ENCODE measurements at regions not wholly inside any gene's neighbourhood (a gene's known extent, or its start where the extent isn't known, plus 50 kb on each side); places are given as distances from the start of the nearest gene placed in this dataset.

- TF ChIP-seq ZBTB33 (IDR thresholded peaks at IDR 0.05) (no peak), NR2F2 (IDR thresholded peaks at IDR 0.05) (no peak), HNF4G (IDR thresholded peaks at IDR 0.05) (no peak), SP1 (IDR thresholded peaks at IDR 0.05) (no peak), RXRA (IDR thresholded peaks at IDR 0.05) (no peak), ATF3 (IDR thresholded peaks at IDR 0.05) (no peak), FOXA2 (IDR thresholded peaks at IDR 0.05) (no peak), JUND (IDR thresholded peaks at IDR 0.05) (no peak)
These were observed 623.7 kb downstream of the CDH8 start (continued) for GRCh38 chr16:61412562-61412961.

GRCh38 chr16:61409604-61410003 is 626.6 kb downstream of the CDH8 start:
- Histone ChIP-seq H3K9me3 (ENCODE audit: control insufficient read depth in 4 of 4, low read length in 3 of 4) (no peaks in the 10 kb centered on the region), H3K9ac (ENCODE audit: low read depth in 1 of 2, low read length in 2 of 2) (no peak overlapping the region), H3K4me3 (ENCODE audit: low read depth in 1 of 3, low read length in 3 of 3) (no peak overlapping the region), H3K27me3 (ENCODE audit: control insufficient read depth in 4 of 4, insufficient read depth in 4 of 4, low read length in 3 of 4) (no peaks in the 10 kb centered on the region), H3K27ac (ENCODE audit: low read depth in 1 of 2, low read length in 2 of 2) (no peak overlapping the region), H3K4me1 (ENCODE audit: control insufficient read depth in 4 of 4, insufficient read depth in 4 of 4, low read length in 3 of 4) (no peaks in the 10 kb centered on the region), H3K36me3 (ENCODE audit: control insufficient read depth in 4 of 4, insufficient read depth in 3 of 4, low read depth in 1 of 4, low read length in 3 of 4) (no peaks in the 10 kb centered on the region)
- TF ChIP-seq MAX (IDR thresholded peaks at IDR 0.05), result no peak
- TF ChIP-seq YY1 (IDR thresholded peaks at IDR 0.05), result no peak
- no peak for TF ChIP-seq ZBTB33 (IDR thresholded peaks at IDR 0.05)
- no peak for TF ChIP-seq FOXA2 (IDR thresholded peaks at IDR 0.05)
- TF ChIP-seq HNF4A (conservative IDR thresholded peaks at IDR 0.05), result no peak
- TF ChIP-seq HNF4G (IDR thresholded peaks at IDR 0.05), result no peak
- no peak for TF ChIP-seq GABPA (IDR thresholded peaks at IDR 0.05 in 1 of 2, conservative IDR thresholded peaks at IDR 0.05 in 1 of 2)
- no peak for TF ChIP-seq CTCF (IDR thresholded peaks at IDR 0.05; ENCODE audit: low read depth, low read length, missing input control)
- no peak for TF ChIP-seq RAD21 (IDR thresholded peaks at IDR 0.05)
- TF ChIP-seq SP1 (IDR thresholded peaks at IDR 0.05), result no peak
- no peak for DNase-seq (ENCODE audit: low spot score)

- Histone ChIP-seq H3K27ac (ENCODE audit: low read depth in 1 of 2, low read length in 2 of 2) (no peak overlapping the region), H3K4me3 (ENCODE audit: low read depth in 1 of 3, low read length in 3 of 3) (no peak overlapping the region)
These were observed 632.9 kb downstream of the CDH8 start for GRCh38 chr16:61403386-61403785.

More at GRCh38 chr16:61403386-61403785, 632.9 kb downstream of the CDH8 start:
- Histone ChIP-seq H3K36me3 (ENCODE audit: control insufficient read depth in 4 of 4, insufficient read depth in 3 of 4, low read depth in 1 of 4, low read length in 3 of 4) (no peaks in the 10 kb centered on the region), H3K4me1 (ENCODE audit: control insufficient read depth in 4 of 4, insufficient read depth in 4 of 4, low read length in 3 of 4) (no peaks in the 10 kb centered on the region), H3K9me3 (ENCODE audit: control insufficient read depth in 4 of 4, low read length in 3 of 4) (no peaks in the 10 kb centered on the region), H3K9ac (ENCODE audit: low read depth in 1 of 2, low read length in 2 of 2) (no peak overlapping the region), H3K27me3 (ENCODE audit: control insufficient read depth in 4 of 4, insufficient read depth in 4 of 4, low read length in 3 of 4) (no peaks in the 10 kb centered on the region)
- TF ChIP-seq EGR1 (IDR thresholded peaks at IDR 0.05; ENCODE audit: low read depth in 2 of 2), result no peak
- TF ChIP-seq RXRA (IDR thresholded peaks at IDR 0.05), result no peak
- TF ChIP-seq FOXA1 (IDR thresholded peaks at IDR 0.05), result no peak
- TF ChIP-seq HNF4G (IDR thresholded peaks at IDR 0.05), result no peak
- TF ChIP-seq CTCF (IDR thresholded peaks at IDR 0.05; ENCODE audit: low read depth, low read length, missing input control), result no peak
- DNase-seq (ENCODE audit: low spot score), result no peak
- WGBS, result 68% methylated on average over 4 of the region's 4 CpGs

Measured in liver (tissue), 8 donors.